BE2C (cell line): ENCODE measurements at regions not wholly inside any gene's neighbourhood (a gene's known extent, or its start where the extent isn't known, plus 50 kb on each side); places are given as distances from the start of the nearest gene placed in this dataset.

Experiments used
- DNase-seq: peaks from one replicate; pipeline ENCODE4 v3.0.0-alpha.2; 2020
- H3K27me3 ChIP-seq: fragments of 250-450 bp; sonication (Bioruptor Pico); 2 replicates; pipeline ENCODE4 v1.5.1; 2020; ENCODE audit warnings: mild to moderate bottlenecking
- H3K36me3 ChIP-seq: fragments of 250-450 bp; sonication (Bioruptor Pico); 2 replicates; pipeline ENCODE4 v1.5.1; 2020; ENCODE audit warnings: mild to moderate bottlenecking
- H3K4me1 ChIP-seq: fragments of 250-450 bp; sonication (Bioruptor Pico); 2 replicates; pipeline ENCODE4 v1.5.1; 2020
- H3K4me3 ChIP-seq: 2 replicates; pipeline ENCODE4 v1.5.1; 2011; ENCODE audit warnings: low read depth, low read length
- H3K9me3 ChIP-seq: fragments of 250-450 bp; sonication (Bioruptor Pico); 2 replicates; pipeline ENCODE4 v1.5.1; 2020
- CTCF ChIP-seq: IDR thresholded peaks from 2 replicates; pipeline ENCODE4 v1.5.1; 2012; ENCODE audit warnings: mild to moderate bottlenecking, low read depth, low read length

DNA sequence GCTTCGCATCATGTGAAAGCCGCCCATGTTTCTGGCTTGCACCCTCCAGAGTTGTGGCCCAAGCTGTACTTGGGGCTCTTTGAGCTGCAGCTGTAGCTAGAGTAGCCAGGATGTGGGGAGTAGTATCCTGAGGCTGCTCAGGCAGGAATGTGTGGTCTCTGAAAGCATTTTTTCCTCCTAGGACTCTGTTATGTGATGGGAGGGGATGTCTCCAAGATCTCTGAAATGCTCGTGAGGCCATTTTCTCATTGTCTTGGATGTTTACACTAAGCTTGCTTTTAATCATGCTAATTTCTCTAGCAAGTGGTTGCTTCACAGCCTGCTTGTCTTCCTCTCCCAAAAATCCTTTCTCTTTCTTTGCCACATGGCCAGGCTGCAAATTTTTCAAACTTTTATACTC is 687.6 kb downstream of the DCDC2C start:
- DNase-seq = no peak
- Histone ChIP-seq H3K36me3 (no peaks in the 10 kb centered on the region), H3K4me1 (no peaks in the 10 kb centered on the region), H3K4me3 (no peak overlapping the region), H3K27me3 (no peaks in the 10 kb centered on the region), H3K9me3 (no peaks in the 10 kb centered on the region)
- TF ChIP-seq CTCF = no peak

DNA sequence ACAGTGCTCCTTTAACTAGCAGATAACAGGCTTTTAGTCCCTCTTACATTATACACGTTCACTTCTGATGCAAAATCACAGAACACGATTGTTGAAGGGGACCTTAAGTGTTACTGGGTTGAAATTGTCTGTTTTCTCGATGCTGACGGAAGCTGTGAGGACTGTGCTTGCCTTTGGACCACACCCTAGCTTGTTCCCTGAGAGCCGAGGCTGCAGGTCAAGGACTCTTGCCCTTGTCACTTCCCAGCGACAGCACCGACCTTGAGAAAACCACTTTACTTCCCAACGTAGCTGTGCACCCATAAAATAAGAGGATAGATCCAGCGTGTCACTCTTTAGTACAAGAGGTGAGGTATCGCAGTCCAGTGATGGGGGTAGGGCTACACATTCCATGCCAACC is 701.0 kb downstream of the DCDC2C start:
- TF ChIP-seq CTCF = no peak

DNA sequence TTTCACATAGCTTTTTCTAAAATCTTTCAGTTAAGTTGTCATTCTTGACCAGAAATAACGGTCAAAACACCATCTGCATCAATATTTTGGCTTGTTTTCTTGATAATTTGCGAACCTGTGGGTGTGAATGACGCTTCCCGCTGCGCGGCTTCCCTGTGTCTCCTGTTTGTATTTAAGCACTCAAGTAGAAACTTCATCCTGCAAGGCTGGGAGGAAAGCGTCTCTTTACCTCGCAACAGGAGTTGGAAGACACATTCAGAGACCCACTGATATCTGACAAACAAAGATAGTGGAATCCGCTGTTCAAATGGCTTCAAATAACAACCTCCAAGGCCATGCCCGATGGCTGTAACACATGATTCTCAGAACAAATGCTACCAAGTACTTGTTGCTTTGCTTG is 704.9 kb downstream of the DCDC2C start:
- TF ChIP-seq CTCF = no peak
- no peak for DNase-seq
- no peaks in the 10 kb centered on the region for H3K27me3 ChIP-seq
- H3K9me3 ChIP-seq = no peaks in the 10 kb centered on the region
- no peaks in the 10 kb centered on the region for H3K4me1 ChIP-seq
- no peaks in the 10 kb centered on the region for H3K36me3 ChIP-seq
- no peak overlapping the region for H3K4me3 ChIP-seq

More for the DNA sequence above, 701.0 kb downstream of the DCDC2C start:
- Histone ChIP-seq H3K4me1 (no peaks in the 10 kb centered on the region), H3K27me3 (no peaks in the 10 kb centered on the region), H3K36me3 (no peaks in the 10 kb centered on the region), H3K9me3 (no peaks in the 10 kb centered on the region), H3K4me3 (no peak overlapping the region)
- DNase-seq = no peak

GRCh38 chr2:4412637-4413187 is 709.3 kb downstream of the DCDC2C start:
- Histone ChIP-seq H3K4me3 (no peak overlapping the region), H3K4me1 (no peaks in the 10 kb centered on the region), H3K27me3 (no peaks in the 10 kb centered on the region), H3K9me3 (no peaks in the 10 kb centered on the region), H3K36me3 (no peaks in the 10 kb centered on the region)
- DNase-seq = no peak
- no peak for TF ChIP-seq CTCF

- Histone ChIP-seq H3K4me1 (no peaks in the 10 kb centered on the region), H3K9me3 (no peaks in the 10 kb centered on the region), H3K36me3 (no peaks in the 10 kb centered on the region), H3K27me3 (no peaks in the 10 kb centered on the region), H3K4me3 (no peak overlapping the region)
- TF ChIP-seq CTCF = no peak
- DNase-seq = no peak
Observed at GRCh38 chr2:4415171-4415570, 711.8 kb downstream of the DCDC2C start.

- no peak overlapping the region for H3K4me3 ChIP-seq
- no peaks in the 10 kb centered on the region for H3K27me3 ChIP-seq
- no peaks in the 10 kb centered on the region for H3K36me3 ChIP-seq
- DNase-seq = no peak
- no peaks in the 10 kb centered on the region for H3K9me3 ChIP-seq
- no peaks in the 10 kb centered on the region for H3K4me1 ChIP-seq
- no peak for TF ChIP-seq CTCF
Observed at GRCh38 chr2:4415810-4416413, 712.5 kb downstream of the DCDC2C start.
